PC-3 (cell line): ENCODE measurements at regions not wholly inside any gene's neighbourhood (a gene's known extent, or its start where the extent isn't known, plus 50 kb on each side); places are given as distances from the start of the nearest gene placed in this dataset.
"Not testable (repeated sequence)": the region's sequence is repeated elsewhere in the genome, so short reads cannot be mapped to it uniquely, and the experiment has no call there.

Source experiments
- ATAC-seq: fragments of 200-7000 bp; cut with Tn5 transposase; 2 replicates; pipeline ENCODE4 v1.9.1; 2020; ENCODE audit warnings: mild to moderate bottlenecking, moderate library complexity
- BruUV-seq: library from RNA; stranded (reverse); fragments of 400-500 nt; replicated peaks from 2 replicates; lab custom pipeline; 2021; lab: Mats Ljungman, UMichigan
- CTCF ChIA-PET: fragments of 300-600 bp; sonication (Branson Sonifier 250); formaldehyde crosslinking; loops from one replicate; lab custom pipeline; 2022; ENCODE audit warnings: antibody characterized with exemption; lab: Charles Lee
- POLR2A ChIA-PET: fragments of 300-600 bp; sonication (Branson Sonifier 250); formaldehyde crosslinking; loops from one replicate; lab custom pipeline; 2022; ENCODE audit warnings: antibody characterized with exemption; ENCODE audit not compliant: unreplicated experiment; lab: Charles Lee
- DNase-seq: peaks from one replicate; pipeline ENCODE4 v3.0.0-alpha.2; 2015
- H2AFZ ChIP-seq: fragments of 300-600 bp; sonication (generic); 2 replicates; pipeline ENCODE4 v1.6.0; 2016; ENCODE audit warnings: antibody characterized with exemption, low read length
- H3F3A ChIP-seq: fragments of 300-600 bp; sonication (generic); one replicate; pipeline ENCODE4 v1.6.0; 2017; ENCODE audit warnings: antibody characterized with exemption, low read length, control low read depth, mild to moderate bottlenecking; ENCODE audit not compliant: unreplicated experiment
- H3K27ac ChIP-seq: fragments of 300-600 bp; sonication (generic); 2 replicates; pipeline ENCODE4 v1.5.1; 2016; ENCODE audit warnings: mild to moderate bottlenecking, low read length
- H3K27me3 ChIP-seq: fragments of 300-600 bp; sonication (generic); 2 replicates; pipeline ENCODE4 v1.6.1; 2016; ENCODE audit warnings: low read length, mixed read lengths
- H3K36me3 ChIP-seq: fragments of 300-600 bp; sonication (generic); 2 replicates; pipeline ENCODE4 v1.6.1; 2016; ENCODE audit warnings: low read depth, mixed run types, low read length, mixed read lengths
- H3K4me1 ChIP-seq: fragments of 300-600 bp; sonication (generic); 2 replicates; pipeline ENCODE4 v1.5.1; 2016; ENCODE audit warnings: low read length; ENCODE audit not compliant: insufficient read depth
- H3K4me2 ChIP-seq: fragments of 300-600 bp; sonication (generic); 2 replicates; pipeline ENCODE4 v1.6.0; 2016; ENCODE audit warnings: low read length
- H3K4me3 ChIP-seq: fragments of 300-600 bp; sonication (generic); 2 replicates; pipeline ENCODE4 v1.5.1; 2016; ENCODE audit warnings: mild to moderate bottlenecking, low read length, mixed read lengths
- H3K79me2 ChIP-seq: fragments of 300-600 bp; sonication (generic); 2 replicates; pipeline ENCODE4 v1.6.1; 2017; ENCODE audit warnings: low read length, mixed read lengths
- H3K9ac ChIP-seq: fragments of 300-600 bp; sonication (generic); 2 replicates; pipeline ENCODE4 v1.6.0; 2016; ENCODE audit warnings: mild to moderate bottlenecking, low read length
- H3K9me2 ChIP-seq: fragments of 300-600 bp; sonication (generic); replicated peaks from 2 replicates; pipeline ENCODE4 v1.6.1; 2016; ENCODE audit warnings: mixed run types, low read length, mixed read lengths
- H3K9me3 ChIP-seq: fragments of 300-600 bp; sonication (generic); 2 replicates; pipeline ENCODE4 v1.6.1; 2016; ENCODE audit warnings: low read length, mixed read lengths
- H4K20me1 ChIP-seq: fragments of 300-600 bp; sonication (generic); 2 replicates; pipeline ENCODE4 v1.6.1; 2016; ENCODE audit warnings: low read length, mixed read lengths
- EZH2 ChIP-seq: fragments of 300-600 bp; sonication (generic); IDR thresholded peaks from one replicate; pipeline ENCODE4 v1.6.1; 2017; ENCODE audit warnings: antibody characterized with exemption, mild to moderate bottlenecking, low read length; ENCODE audit not compliant: unreplicated experiment
- EZH2phosphoT487 ChIP-seq: fragments of 300-600 bp; sonication (generic); IDR thresholded peaks from 2 replicates; pipeline ENCODE4 v1.6.1; 2018; ENCODE audit warnings: mild to moderate bottlenecking, antibody characterized with exemption, low read length, borderline replicate concordance
- intact Hi-C: fragments of 100-400 bp; cut with micrococcal nuclease; formaldehyde crosslinking; loops from 2 replicates; pipeline ENCODE4 v1.9.0; 2023
- TF ChIP-seq, protein P1 (sequence below): fragments of 300-600 bp; sonication (generic); conservative IDR thresholded peaks from 2 replicates; pipeline ENCODE4 v1.5.1; 2017; ENCODE audit warnings: antibody characterized with exemption, low read depth, mild to moderate bottlenecking, low read length

DNA sequence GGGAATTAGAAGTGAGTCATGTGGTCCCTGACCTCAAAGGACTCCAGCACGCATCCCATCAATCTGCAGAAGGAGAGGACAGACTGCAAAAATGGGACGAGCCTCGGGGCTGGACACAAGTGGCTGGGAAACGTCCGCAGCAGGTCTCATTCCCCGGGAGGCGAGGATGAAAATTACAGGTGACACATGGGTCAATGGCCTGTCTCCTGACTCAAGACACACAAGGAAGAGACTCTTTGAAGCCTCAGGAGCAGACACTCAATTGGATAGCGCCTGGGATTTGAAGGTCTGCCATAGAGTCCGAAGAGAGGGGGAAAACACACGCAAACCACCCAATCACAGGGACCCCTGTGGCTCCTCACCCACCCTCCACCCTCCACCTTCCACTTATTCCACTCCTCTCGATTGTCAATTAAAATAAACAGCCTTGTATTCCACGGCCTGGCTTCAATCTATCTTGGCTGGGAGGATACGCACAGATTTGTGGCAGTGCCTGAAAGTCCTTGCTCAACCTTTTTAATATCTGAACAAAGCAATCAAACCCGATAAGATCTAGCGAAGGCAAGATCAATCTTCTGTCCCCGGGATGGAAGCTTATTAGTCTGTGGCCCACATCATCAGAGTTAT, 101.8 kb upstream of the CADM1 start:
- CTCF ChIA-PET = no interaction called here
- POLR2A ChIA-PET = no interaction called here
- H3K4me2 ChIP-seq = no peak overlapping the region

DNA sequence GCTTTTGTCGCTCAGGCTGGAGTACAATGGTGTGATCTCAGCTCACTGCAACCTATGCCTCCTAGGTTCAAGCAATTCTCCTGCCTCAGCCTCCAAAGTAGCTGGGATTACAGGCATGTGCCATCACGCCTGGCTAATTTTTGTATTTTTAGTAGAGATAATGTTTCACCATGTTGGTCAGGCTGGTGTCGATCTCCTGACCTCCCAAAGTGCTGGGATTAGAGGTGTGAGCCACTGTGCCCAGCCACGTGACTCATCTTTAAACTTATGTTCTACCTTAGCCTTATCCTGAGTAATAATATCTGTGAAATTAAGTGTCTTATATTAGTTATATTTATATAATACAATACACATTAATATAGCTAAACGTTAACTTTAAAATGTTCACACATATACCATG, 101.2 kb upstream of the CADM1 start:
- CTCF ChIA-PET, H3K4me2 ChIP-seq, H3F3A ChIP-seq, intact Hi-C loops, H3K79me2 ChIP-seq, H4K20me1 ChIP-seq, POLR2A ChIA-PET, H3K9me2 ChIP-seq, H3K27me3 ChIP-seq, BruUV-seq, ATAC-seq, H2AFZ ChIP-seq, H3K4me1 ChIP-seq, DNase-seq, H3K9ac ChIP-seq, H3K27ac ChIP-seq, H3K36me3 ChIP-seq, H3K4me3 ChIP-seq: not testable (repeated sequence)
- peaks cover 20% of the 10 kb centered on the region for H3K9me3 ChIP-seq

More for the DNA sequence above, 101.8 kb upstream of the CADM1 start:
- no peak overlapping the region for H3K9ac ChIP-seq
- no peaks in the 10 kb centered on the region for H3K9me2 ChIP-seq
- DNase-seq (no peak), ATAC-seq (no peak)
- BruUV-seq = no TSS peak
- H3K4me1 ChIP-seq = no peaks in the 10 kb centered on the region
- H3K36me3 ChIP-seq = no peaks in the 10 kb centered on the region
- H3K27me3 ChIP-seq = no peaks in the 10 kb centered on the region
- H3K4me3 ChIP-seq = no peak overlapping the region
- no peaks in the 10 kb centered on the region for H4K20me1 ChIP-seq
- no peak overlapping the region for H2AFZ ChIP-seq
- no peaks in the 10 kb centered on the region for H3K79me2 ChIP-seq
- no peak overlapping the region for H3K27ac ChIP-seq
- TF ChIP-seq, protein P1, sequence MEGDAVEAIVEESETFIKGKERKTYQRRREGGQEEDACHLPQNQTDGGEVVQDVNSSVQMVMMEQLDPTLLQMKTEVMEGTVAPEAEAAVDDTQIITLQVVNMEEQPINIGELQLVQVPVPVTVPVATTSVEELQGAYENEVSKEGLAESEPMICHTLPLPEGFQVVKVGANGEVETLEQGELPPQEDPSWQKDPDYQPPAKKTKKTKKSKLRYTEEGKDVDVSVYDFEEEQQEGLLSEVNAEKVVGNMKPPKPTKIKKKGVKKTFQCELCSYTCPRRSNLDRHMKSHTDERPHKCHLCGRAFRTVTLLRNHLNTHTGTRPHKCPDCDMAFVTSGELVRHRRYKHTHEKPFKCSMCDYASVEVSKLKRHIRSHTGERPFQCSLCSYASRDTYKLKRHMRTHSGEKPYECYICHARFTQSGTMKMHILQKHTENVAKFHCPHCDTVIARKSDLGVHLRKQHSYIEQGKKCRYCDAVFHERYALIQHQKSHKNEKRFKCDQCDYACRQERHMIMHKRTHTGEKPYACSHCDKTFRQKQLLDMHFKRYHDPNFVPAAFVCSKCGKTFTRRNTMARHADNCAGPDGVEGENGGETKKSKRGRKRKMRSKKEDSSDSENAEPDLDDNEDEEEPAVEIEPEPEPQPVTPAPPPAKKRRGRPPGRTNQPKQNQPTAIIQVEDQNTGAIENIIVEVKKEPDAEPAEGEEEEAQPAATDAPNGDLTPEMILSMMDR = no peak
- TF ChIP-seq EZH2phosphoT487 (no peak), EZH2 (no peak)
- H3F3A ChIP-seq = no peaks in the 10 kb centered on the region
- peaks cover 17% of the 10 kb centered on the region for H3K9me3 ChIP-seq
- intact Hi-C loops = no loop called here

DNA sequence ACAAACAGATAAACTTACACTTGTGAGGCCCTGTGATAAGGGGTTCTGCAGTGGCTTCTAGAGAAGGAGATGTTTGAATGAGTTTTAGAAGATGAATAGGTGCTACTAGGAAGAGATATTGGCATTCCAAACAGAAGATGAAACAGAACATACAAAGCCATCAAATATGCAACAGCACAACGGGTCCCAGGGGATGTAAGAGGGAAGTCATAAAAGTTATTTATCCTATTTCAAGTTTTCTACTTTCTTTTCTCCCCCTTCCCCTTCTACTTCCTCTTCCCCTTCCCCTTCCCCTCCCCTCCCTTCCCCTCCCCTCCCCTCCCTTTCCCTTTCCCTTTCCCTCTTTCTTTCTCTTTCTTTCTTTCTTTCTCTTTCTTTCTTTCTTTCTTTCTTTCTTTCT, 94.9 kb upstream of the CADM1 start:
- CTCF ChIA-PET = no interaction called here
- no TSS peak for BruUV-seq
- POLR2A ChIA-PET = no interaction called here

More for the DNA sequence above, 94.9 kb upstream of the CADM1 start:
- no peak overlapping the region for H2AFZ ChIP-seq
- ATAC-seq (no peak), DNase-seq (no peak)
- no peaks in the 10 kb centered on the region for H3K9me2 ChIP-seq
- intact Hi-C loops = no loop called here
- no peak overlapping the region for H3K27ac ChIP-seq
- H3K9me3 ChIP-seq = peaks cover 25% of the 10 kb centered on the region
- no peak overlapping the region for H3K9ac ChIP-seq
- H3K36me3 ChIP-seq = no peaks in the 10 kb centered on the region
- H4K20me1 ChIP-seq = no peaks in the 10 kb centered on the region
- TF ChIP-seq, protein P1 = no peak
- TF ChIP-seq EZH2phosphoT487 = no peak
- no peak for TF ChIP-seq EZH2
- H3K4me1 ChIP-seq = no peaks in the 10 kb centered on the region
- no peak overlapping the region for H3K4me2 ChIP-seq
- no peak overlapping the region for H3K4me3 ChIP-seq
- no peaks in the 10 kb centered on the region for H3F3A ChIP-seq
- H3K79me2 ChIP-seq = no peaks in the 10 kb centered on the region
- H3K27me3 ChIP-seq = no peaks in the 10 kb centered on the region
